ENCODE measurements at regions not wholly inside any gene's neighbourhood (a gene's known extent, or its start where the extent isn't known, plus 50 kb on each side); places are given as distances from the start of the nearest gene placed in this dataset.
"Not testable (repeated sequence)": the region's sequence is repeated elsewhere in the genome, so short reads cannot be mapped to it uniquely, and the experiment has no call there.

DNA sequence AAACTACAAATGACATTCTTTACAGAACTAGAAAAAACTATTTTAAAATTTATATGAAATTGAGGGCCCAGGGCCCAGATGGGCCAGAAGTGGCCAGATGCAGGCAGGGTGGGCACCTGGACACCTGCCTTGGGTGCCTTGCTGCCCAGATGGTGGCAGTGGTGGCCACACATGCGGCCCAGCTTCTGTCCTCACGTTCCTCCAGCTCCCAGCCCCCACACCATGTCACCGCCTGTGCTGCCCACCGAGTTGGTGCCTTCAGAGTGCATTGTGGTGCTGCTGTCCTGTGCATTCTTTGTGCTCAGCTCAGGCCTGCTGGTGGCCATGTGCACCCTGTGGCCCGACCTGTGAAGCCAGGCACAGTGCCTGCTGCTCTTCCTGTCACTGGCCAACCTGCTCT lies 216.8 kb upstream of the CXADR start:
- DNase-seq (ENCODE audit: low read depth): no peak

- DNase-seq (ENCODE audit: low read depth): not testable (repeated sequence)
These were observed 213.3 kb upstream of the CXADR start for GRCh38 chr21:17299576-17299975.

- DNase-seq (ENCODE audit: low read depth): not testable (repeated sequence)
These were observed 185.1 kb upstream of the CXADR start for GRCh38 chr21:17327715-17328114.

- no peak for DNase-seq (ENCODE audit: low read depth)
These were observed 178.4 kb upstream of the CXADR start for GRCh38 chr21:17334484-17334883.

DNA sequence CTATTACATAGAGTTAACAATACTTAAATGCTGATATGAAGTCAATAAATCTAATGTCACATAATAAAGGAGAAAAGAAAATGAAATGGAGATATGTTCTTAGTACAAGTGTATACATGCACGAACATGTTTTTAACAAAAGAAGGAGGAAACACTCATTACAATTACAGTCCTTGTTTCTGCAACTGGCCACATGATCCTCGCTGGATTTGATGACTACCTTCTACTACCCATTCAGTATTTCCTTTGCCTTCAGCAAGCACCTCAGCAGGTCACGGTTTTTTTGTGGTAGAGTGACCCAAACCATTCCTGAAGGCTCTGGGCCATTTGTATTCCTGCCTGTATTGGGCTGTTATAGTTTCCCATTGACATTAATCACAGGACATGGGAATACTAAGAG lies 172.8 kb upstream of the CXADR start:
- DNase-seq (ENCODE audit: low read depth): no peak

- DNase-seq (ENCODE audit: low read depth): peak; percentile 3
These were observed 169.8 kb upstream of the CXADR start for GRCh38 chr21:17343055-17343454.

DNA sequence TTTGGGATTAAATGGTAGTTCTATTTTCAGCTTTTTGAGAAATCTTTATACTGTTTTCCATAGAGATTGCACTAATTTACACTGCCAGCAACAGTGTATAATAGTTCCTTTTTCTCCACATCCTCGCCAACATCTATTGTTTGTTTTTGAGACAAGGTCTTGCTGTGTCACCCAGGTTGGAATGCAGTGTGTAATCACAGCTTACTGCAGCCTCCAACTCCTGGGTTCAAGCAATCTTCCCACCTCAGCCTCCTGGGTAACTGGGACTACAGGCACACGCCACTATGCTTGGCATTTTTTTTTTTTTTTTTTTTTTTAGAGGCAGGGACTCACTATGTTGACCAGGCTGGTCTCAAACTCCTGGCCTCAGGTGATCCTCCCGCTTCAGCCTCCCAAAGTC lies 164.5 kb upstream of the CXADR start:
- DNase-seq (ENCODE audit: low read depth): no peak

DNA sequence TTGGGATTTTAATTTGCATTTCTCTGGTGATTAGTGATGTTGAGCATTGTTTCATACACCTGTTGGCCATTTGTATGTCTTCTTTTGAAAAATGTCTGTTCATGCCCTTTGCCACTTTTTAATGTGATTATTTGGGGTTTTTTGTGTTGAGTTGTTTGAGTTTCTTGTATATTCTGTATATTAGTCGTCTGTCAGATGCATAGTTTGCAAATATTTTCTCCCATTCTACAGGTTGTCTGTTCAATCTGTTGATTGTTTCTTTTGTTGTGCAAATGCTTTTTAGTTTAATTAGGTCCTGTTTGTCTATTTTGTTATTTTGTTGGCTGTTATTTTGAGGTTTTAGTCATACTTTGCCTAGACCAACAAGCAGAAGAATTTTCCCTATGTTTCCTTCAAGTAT lies 164.0 kb upstream of the CXADR start:
- no peak for DNase-seq (ENCODE audit: low read depth)

GRCh38 chr21:17351766-17352165 lies 161.1 kb upstream of the CXADR start:
- no peak for DNase-seq (ENCODE audit: low read depth)

- DNase-seq (ENCODE audit: low read depth): no peak
These were observed 159.7 kb upstream of the CXADR start for GRCh38 chr21:17352996-17353655.

GRCh38 chr21:17359781-17360180 lies 153.1 kb upstream of the CXADR start:
- no peak for DNase-seq (ENCODE audit: low read depth)

- no peak for DNase-seq (ENCODE audit: low read depth)
These were observed 144.0 kb upstream of the CXADR start for GRCh38 chr21:17368748-17369363.

- DNase-seq (ENCODE audit: low read depth): no peak
These were observed 142.6 kb upstream of the CXADR start for GRCh38 chr21:17370263-17370662.

GRCh38 chr21:17370916-17371315 lies 141.9 kb upstream of the CXADR start:
- DNase-seq (ENCODE audit: low read depth): no peak

DNA sequence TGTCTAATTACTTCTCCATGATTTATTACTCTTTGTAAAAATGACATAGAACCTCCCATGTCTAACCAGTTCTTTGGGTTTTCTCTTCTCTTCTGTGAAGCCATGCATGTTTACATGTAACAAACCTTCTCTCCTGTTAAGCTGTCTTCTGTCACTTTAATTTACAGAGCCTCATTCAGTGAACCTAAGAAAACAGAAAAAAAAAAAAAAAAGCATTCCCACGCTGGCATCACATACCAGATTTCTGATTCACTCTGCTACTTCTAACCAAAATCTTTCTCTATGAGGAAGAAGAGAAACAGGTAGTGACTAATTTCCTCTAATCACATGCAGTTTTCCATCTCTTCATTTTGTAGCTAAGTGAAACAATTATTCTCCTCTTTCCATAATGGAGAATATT lies 141.4 kb upstream of the CXADR start:
- no peak for DNase-seq (ENCODE audit: low read depth)

DNA sequence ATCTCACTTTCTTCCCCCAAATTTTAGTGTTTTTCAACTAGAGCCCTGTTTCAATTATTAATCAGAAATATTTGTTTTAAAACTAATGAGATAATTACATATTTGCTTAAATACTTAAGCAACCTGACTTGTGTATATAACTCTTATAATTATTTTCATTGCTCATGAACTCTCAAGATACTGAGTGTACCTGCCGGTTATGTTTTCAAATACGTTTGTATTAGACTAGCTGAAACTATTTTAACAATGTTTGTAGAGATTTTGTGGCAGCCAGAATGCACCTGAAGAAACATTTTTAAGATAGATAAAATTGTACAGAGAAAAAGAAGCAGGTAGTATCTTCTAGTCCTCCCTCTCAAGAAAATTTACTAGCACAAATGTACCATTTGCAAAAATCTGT lies 140.6 kb upstream of the CXADR start:
- no peak for DNase-seq (ENCODE audit: low read depth)

- no peak for DNase-seq (ENCODE audit: low read depth)
These were observed 126.3 kb upstream of the CXADR start for GRCh38 chr21:17386498-17386897.

- DNase-seq (ENCODE audit: low read depth): peak; percentile 26
These were observed 125.7 kb upstream of the CXADR start for GRCh38 chr21:17387030-17387617.

DNA sequence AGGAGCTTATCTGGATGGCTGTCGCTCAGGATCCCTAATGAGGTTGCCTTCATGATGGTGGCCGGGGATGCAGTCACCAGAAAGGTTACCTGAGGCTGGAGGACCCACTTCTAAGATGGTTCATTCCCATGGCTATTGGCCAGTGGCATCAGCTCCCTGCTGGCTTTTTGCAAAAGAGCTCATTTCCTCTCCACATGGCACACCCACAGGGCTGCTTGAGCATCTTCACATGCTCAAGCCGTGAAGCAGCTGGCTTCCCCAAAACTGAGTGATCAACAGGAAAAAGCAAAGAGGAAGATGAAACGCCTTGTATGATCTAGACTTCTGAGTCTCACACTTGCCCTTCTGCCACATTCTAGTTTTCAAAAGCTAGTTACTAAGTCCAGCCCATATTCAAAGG lies 124.6 kb upstream of the CXADR start:
- no peak for DNase-seq (ENCODE audit: low read depth)

GRCh38 chr21:17389311-17389710 lies 123.5 kb upstream of the CXADR start:
- DNase-seq (ENCODE audit: low read depth): no peak

DNA sequence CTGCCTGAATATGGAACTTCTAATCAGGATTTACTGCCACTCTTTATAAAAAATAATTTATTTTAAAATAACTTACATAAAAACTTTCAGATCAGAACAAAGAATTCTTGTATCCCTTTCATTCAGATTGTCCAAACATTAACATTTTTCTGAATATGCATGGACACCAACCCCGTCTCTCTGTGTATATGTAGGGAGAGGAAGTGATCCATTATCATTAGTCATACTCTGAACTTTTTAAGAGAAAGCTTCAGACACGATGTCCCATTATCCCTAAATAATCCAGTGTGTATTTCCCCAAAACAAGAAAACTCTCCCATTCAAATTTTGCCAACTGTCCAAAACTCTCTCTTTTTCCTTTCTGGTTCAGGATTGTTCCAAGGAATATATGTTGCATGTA lies 122.3 kb upstream of the CXADR start:
- DNase-seq (ENCODE audit: low read depth): no peak

GRCh38 chr21:17391811-17392340 lies 121.0 kb upstream of the CXADR start:
- no peak for DNase-seq (ENCODE audit: low read depth)

DNA sequence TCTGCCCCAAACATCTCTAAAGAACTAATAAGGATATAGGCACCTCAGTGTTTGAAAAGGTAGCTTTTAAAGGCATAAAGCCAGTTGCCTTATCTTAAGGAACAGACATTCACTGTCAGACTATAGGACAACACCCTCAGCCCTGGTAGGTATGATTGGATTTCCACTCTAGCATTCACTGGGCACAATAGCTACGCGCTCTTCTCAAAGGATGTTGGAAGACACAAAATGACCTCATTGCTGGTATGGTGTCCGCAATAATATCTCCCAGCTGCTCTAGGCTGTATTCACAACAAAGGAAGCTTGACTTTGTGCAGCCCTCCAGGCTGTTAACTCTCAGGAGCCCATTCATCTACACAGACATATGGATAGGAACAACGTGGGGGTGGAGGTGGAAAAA lies 119.4 kb upstream of the CXADR start:
- no peak for DNase-seq (ENCODE audit: low read depth)

DNA sequence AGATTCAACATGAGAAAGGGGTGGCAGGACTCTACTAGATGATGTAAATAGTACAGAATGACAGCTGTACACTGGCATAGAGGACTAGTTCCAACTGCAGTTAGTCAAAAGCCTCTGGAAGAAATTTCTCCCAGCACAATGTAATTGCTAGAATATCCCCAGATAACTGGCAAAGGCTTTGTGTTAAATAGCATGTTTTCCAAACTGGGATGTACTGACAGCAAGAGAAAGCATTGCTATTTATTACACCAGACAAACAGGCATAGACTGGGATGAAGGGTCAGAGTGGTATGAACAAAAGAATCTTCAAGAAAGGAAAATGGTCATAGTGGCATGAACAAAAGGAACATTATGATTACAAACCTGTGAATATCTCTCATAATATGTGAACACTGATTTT lies 115.9 kb upstream of the CXADR start:
- no peak for DNase-seq (ENCODE audit: low read depth)

Data from CMK (cell line).